ENCODE measurements at regions not wholly inside any gene's neighbourhood (a gene's known extent, or its start where the extent isn't known, plus 50 kb on each side); places are given as distances from the start of the nearest gene placed in this dataset.

- TF ChIP-seq, protein P1, sequence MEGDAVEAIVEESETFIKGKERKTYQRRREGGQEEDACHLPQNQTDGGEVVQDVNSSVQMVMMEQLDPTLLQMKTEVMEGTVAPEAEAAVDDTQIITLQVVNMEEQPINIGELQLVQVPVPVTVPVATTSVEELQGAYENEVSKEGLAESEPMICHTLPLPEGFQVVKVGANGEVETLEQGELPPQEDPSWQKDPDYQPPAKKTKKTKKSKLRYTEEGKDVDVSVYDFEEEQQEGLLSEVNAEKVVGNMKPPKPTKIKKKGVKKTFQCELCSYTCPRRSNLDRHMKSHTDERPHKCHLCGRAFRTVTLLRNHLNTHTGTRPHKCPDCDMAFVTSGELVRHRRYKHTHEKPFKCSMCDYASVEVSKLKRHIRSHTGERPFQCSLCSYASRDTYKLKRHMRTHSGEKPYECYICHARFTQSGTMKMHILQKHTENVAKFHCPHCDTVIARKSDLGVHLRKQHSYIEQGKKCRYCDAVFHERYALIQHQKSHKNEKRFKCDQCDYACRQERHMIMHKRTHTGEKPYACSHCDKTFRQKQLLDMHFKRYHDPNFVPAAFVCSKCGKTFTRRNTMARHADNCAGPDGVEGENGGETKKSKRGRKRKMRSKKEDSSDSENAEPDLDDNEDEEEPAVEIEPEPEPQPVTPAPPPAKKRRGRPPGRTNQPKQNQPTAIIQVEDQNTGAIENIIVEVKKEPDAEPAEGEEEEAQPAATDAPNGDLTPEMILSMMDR (IDR thresholded peaks at IDR 0.05) = no peak
- TF ChIP-seq POLR2A (IDR thresholded peaks at IDR 0.05) = no peak
These were observed 701.0 kb downstream of the DCDC2C start for GRCh38 chr2:4404363-4404762.

All from lower leg skin (tissue), 3 donors.